GM12864 (cell line): ENCODE measurements at regions not wholly inside any gene's neighbourhood (a gene's known extent, or its start where the extent isn't known, plus 50 kb on each side); places are given as distances from the start of the nearest gene placed in this dataset.

Source experiments
- DNase-seq: peaks from one replicate; pipeline ENCODE4 v3.0.0-alpha.2; 2011; ENCODE audit warnings: low read depth
- H3K4me3 ChIP-seq: 2 replicates; pipeline ENCODE4 v1.5.1; 2011; ENCODE audit warnings: mild to moderate bottlenecking, low read depth, low read length, control low read depth
- TF ChIP-seq, protein P1 (sequence below): IDR thresholded peaks from 2 replicates; pipeline ENCODE4 v1.5.1; 2011; ENCODE audit warnings: low read depth, mild to moderate bottlenecking, moderate library complexity, low read length, control low read depth, inconsistent platforms; ENCODE audit errors: missing control alignments

GRCh38 chr11:26011474-26011873, 320.5 kb upstream of the ANO3 start:
- TF ChIP-seq, protein P1, sequence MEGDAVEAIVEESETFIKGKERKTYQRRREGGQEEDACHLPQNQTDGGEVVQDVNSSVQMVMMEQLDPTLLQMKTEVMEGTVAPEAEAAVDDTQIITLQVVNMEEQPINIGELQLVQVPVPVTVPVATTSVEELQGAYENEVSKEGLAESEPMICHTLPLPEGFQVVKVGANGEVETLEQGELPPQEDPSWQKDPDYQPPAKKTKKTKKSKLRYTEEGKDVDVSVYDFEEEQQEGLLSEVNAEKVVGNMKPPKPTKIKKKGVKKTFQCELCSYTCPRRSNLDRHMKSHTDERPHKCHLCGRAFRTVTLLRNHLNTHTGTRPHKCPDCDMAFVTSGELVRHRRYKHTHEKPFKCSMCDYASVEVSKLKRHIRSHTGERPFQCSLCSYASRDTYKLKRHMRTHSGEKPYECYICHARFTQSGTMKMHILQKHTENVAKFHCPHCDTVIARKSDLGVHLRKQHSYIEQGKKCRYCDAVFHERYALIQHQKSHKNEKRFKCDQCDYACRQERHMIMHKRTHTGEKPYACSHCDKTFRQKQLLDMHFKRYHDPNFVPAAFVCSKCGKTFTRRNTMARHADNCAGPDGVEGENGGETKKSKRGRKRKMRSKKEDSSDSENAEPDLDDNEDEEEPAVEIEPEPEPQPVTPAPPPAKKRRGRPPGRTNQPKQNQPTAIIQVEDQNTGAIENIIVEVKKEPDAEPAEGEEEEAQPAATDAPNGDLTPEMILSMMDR, result no peak
- no peak overlapping the region for H3K4me3 ChIP-seq
- DNase-seq, result no peak

DNA sequence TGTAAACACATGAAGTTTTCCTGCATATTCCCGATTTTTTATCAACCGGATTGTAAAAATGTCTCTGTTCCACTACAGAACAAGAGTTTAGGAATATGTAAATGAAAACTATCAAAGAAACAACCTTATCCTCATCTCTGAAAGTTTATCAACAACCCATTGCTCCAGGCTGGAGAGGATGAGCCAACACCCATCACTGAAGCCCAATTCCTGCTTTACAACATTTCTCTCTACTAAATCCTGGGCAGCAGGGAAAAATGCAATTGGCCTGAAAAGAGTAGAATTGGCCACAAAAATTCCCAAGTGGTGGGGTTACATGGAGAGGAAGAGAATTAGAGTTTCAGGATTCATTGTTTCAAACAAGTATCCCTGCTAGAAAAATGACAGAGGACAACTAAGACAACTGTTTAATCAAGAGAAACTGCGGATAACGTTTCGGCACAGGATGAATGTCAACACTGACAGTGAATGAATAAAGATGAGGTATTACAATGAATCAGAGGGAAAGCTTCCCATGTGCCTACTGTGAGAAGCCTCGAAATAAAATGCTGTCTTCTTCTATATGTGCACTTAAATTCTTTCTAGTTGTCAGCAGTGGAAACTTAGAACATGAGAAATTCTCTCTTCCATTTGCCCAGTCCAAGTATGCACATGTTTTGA, 317.3 kb upstream of the ANO3 start:
- no peak overlapping the region for H3K4me3 ChIP-seq
- TF ChIP-seq, protein P1, result no peak
- DNase-seq, result no peak

DNA sequence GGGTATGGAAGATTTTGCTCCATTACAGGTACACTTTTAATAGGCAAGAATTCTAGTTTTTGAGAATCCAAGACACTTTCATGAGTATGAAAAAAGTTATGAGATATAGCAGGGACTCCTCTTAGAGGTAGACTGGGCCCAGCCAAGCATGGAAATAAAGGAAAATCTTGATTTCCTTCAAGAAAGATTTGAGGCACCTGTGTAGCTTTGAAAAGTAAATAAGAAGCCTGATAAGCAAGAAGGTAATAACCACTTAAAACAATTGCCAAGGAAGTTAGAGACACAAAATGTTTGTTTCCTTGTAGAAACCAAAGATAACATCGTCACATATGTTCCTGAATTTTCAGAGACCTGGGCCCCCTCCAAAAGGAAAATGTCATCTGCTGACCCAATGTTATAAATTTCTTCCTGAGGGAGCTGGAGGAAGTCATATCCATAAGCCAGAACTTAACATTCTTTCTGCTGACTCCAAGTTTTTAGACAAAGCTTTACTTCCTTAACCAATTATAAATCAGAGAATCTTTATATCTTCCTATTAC, 314.5 kb upstream of the ANO3 start:
- DNase-seq, result no peak

GRCh38 chr11:26017903-26018302, 314.0 kb upstream of the ANO3 start:
- no peak for DNase-seq
- H3K4me3 ChIP-seq, result no peak overlapping the region
- TF ChIP-seq, protein P1, result no peak

More for the DNA sequence above, 314.5 kb upstream of the ANO3 start:
- H3K4me3 ChIP-seq, result no peak overlapping the region
- TF ChIP-seq, protein P1, result no peak

DNA sequence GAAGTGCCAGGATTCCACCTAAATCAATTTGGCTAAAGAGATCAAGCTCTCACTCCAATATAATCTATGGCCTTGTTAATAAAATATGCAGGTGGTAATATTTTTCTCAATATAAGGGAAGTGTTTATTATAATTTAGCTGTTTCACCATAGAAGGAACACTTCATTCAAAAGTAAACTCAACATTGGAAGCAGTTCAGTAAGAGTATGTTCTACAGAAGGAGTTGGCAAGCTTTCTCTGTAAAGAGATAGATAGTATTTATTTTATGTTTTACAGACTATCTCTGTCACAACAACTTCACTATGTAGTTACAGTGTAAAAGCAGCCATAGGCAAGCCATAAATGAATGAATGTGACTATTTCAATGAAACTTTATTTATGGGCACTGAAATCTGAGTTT, 313.6 kb upstream of the ANO3 start:
- TF ChIP-seq, protein P1, result no peak
- H3K4me3 ChIP-seq, result no peak overlapping the region

GRCh38 chr11:26019386-26019785, 312.5 kb upstream of the ANO3 start:
- no peak for DNase-seq
- no peak overlapping the region for H3K4me3 ChIP-seq
- TF ChIP-seq, protein P1, result no peak

More for the DNA sequence above, 313.6 kb upstream of the ANO3 start:
- no peak for DNase-seq

- TF ChIP-seq, protein P1, result no peak
- DNase-seq, result no peak
- no peak overlapping the region for H3K4me3 ChIP-seq
Observed at GRCh38 chr11:26021017-26021416, 310.9 kb upstream of the ANO3 start.
